DND-41 (cell line): ENCODE measurements at regions not wholly inside any gene's neighbourhood (a gene's known extent, or its start where the extent isn't known, plus 50 kb on each side); places are given as distances from the start of the nearest gene placed in this dataset.

ENCODE experiments used
- EZH2 ChIP-seq: IDR thresholded peaks from 3 replicates; pipeline ENCODE4 v1.6.1; 2012; ENCODE audit warnings: borderline replicate concordance, low read depth, mild to moderate bottlenecking, moderate library complexity, low read length, inconsistent platforms; ENCODE audit not compliant: severe bottlenecking
- TF ChIP-seq, protein P1 (sequence below): IDR thresholded peaks from 2 replicates; pipeline ENCODE4 v1.5.1; 2012; ENCODE audit warnings: borderline replicate concordance, low read length, moderate library complexity, mild to moderate bottlenecking; ENCODE audit not compliant: poor library complexity, severe bottlenecking; ENCODE audit errors: extremely low read depth

DNA sequence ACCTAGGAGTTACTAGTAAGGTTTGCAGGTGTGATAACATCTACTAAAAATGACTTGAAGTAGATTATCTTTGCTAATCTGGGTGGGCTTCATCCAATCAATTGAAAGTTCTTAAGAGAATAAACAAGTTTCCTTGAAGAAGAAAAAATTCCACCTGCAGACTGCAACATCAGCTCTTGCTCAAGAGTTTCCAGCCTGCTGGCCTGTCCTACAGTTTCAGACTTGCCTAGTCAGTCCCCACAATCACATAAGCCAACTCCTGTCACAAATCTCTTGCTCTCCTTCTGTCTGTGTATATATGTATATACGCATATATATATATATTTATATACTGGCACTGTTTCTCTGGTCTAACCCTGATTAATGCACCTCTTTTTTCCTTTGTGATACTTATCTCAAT lies 67.3 kb upstream of the ITM2B start:
- no peak for TF ChIP-seq EZH2
- TF ChIP-seq, protein P1, sequence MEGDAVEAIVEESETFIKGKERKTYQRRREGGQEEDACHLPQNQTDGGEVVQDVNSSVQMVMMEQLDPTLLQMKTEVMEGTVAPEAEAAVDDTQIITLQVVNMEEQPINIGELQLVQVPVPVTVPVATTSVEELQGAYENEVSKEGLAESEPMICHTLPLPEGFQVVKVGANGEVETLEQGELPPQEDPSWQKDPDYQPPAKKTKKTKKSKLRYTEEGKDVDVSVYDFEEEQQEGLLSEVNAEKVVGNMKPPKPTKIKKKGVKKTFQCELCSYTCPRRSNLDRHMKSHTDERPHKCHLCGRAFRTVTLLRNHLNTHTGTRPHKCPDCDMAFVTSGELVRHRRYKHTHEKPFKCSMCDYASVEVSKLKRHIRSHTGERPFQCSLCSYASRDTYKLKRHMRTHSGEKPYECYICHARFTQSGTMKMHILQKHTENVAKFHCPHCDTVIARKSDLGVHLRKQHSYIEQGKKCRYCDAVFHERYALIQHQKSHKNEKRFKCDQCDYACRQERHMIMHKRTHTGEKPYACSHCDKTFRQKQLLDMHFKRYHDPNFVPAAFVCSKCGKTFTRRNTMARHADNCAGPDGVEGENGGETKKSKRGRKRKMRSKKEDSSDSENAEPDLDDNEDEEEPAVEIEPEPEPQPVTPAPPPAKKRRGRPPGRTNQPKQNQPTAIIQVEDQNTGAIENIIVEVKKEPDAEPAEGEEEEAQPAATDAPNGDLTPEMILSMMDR = no peak
